ENCODE measurements at regions not wholly inside any gene's neighbourhood (a gene's known extent, or its start where the extent isn't known, plus 50 kb on each side); places are given as distances from the start of the nearest gene placed in this dataset.

GRCh38 chr3:869734-870133, 223.1 kb upstream of the CNTN6 start:
- Mint-ChIP-seq H3K36me3 (peaks cover 54% of the 10 kb centered on the region), H3K4me3 (no peak overlapping the region), H3K27me3 (ENCODE audit: low read depth) (peaks cover 4% of the 10 kb centered on the region), H3K9me3 (peaks cover 76% of the 10 kb centered on the region), H3K4me1 (no peaks in the 10 kb centered on the region), H3K27ac (no peak overlapping the region)
- ChIA-PET CTCF (no interaction called here), POLR2A (no interaction called here)
- ATAC-seq (no peak), DNase-seq (ENCODE audit: low spot score) (no peak)
- TF ChIP-seq ZNF532 (CRISPR knock-in tag; IDR thresholded peaks at IDR 0.05; ENCODE audit: borderline replicate concordance) (no peak), NR2C2 (CRISPR knock-in tag; IDR thresholded peaks at IDR 0.05) (no peak), KAT7 (CRISPR knock-in tag; IDR thresholded peaks at IDR 0.05; ENCODE audit: borderline replicate concordance) (no peak), TEAD4 (CRISPR knock-in tag; IDR thresholded peaks at IDR 0.05) (no peak), FOXJ3 (CRISPR knock-in tag; IDR thresholded peaks at IDR 0.05; ENCODE audit: borderline replicate concordance) (no peak), E2F5 (CRISPR knock-in tag; IDR thresholded peaks at IDR 0.05) (no peak), STAT6 (CRISPR knock-in tag; conservative IDR thresholded peaks at IDR 0.05; ENCODE audit: low read depth) (no peak), ZNF396 (CRISPR knock-in tag; IDR thresholded peaks at IDR 0.05; ENCODE audit: borderline replicate concordance) (no peak), ZMAT4 (CRISPR knock-in tag; IDR thresholded peaks at IDR 0.05) (no peak), ZNF423 (CRISPR knock-in tag; IDR thresholded peaks at IDR 0.05) (no peak), GRHL2 (CRISPR knock-in tag; IDR thresholded peaks at IDR 0.05; ENCODE audit: insufficient replicate concordance, severe bottlenecking) (no peak), RORB (CRISPR knock-in tag; IDR thresholded peaks at IDR 0.05) (no peak), ZBTB21 (CRISPR knock-in tag; IDR thresholded peaks at IDR 0.05; ENCODE audit: borderline replicate concordance) (no peak), ZNF219 (CRISPR knock-in tag; IDR thresholded peaks at IDR 0.05; ENCODE audit: borderline replicate concordance) (no peak), USF1 (CRISPR knock-in tag; IDR thresholded peaks at IDR 0.05) (no peak), USF2 (CRISPR knock-in tag; IDR thresholded peaks at IDR 0.05) (no peak)

GRCh38 chr3:871651-872050, 221.2 kb upstream of the CNTN6 start:
- ATAC-seq, result no peak
- TF ChIP-seq FOXP4 (CRISPR knock-in tag; IDR thresholded peaks at IDR 0.05) (no peak), USF1 (CRISPR knock-in tag; IDR thresholded peaks at IDR 0.05) (no peak)
- H3K36me3 Mint-ChIP-seq, result peaks cover 45% of the 10 kb centered on the region
- ChIA-PET POLR2A (no interaction called here), CTCF (no interaction called here)
- no peak overlapping the region for H3K27ac Mint-ChIP-seq
- no peak overlapping the region for H3K4me3 Mint-ChIP-seq
- H3K9me3 Mint-ChIP-seq, result peaks cover 65% of the 10 kb centered on the region
- H3K27me3 Mint-ChIP-seq (ENCODE audit: low read depth), result peaks cover 4% of the 10 kb centered on the region
- DNase-seq (ENCODE audit: low spot score), result no peak
- H3K4me1 Mint-ChIP-seq, result no peaks in the 10 kb centered on the region

Measured in WTC11 (cell line).